ENCODE measurements at regions not wholly inside any gene's neighbourhood (a gene's known extent, or its start where the extent isn't known, plus 50 kb on each side); places are given as distances from the start of the nearest gene placed in this dataset.

DNA sequence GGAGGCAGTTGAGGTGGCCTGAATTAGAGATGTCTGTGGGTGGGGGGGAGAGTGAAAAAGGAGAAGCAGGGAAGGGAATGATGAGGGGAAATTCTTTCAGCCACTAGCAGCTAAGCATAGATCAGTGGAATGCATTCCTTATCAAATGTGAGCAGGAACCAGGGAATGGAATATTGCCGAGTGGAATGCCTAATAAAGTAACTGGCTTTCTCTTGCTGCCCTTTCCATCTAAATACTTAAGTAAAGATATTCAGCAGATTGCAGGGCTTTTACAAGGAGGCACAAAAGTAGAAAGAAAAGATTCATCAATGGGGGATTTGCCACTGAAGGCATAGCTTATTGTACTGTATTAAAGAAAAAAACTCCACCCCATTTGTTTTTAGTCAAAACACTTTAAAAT is 263.0 kb upstream of the RPS6KA3 start:
- H3K9me2 ChIP-seq (ENCODE audit: insufficient read depth, low read length): no peaks in the 10 kb centered on the region
- ChIA-PET CTCF (ENCODE audit: unreplicated experiment) (no interaction called here), POLR2A (no interaction called here)
- no peaks in the 10 kb centered on the region for H4K20me1 ChIP-seq (ENCODE audit: insufficient read depth, low read length)
- no peak overlapping the region for H3K4me3 ChIP-seq (ENCODE audit: low read depth, low read length, poor library complexity, severe bottlenecking)
- BruUV-seq (replicated peaks): no TSS peak
- no peaks in the 10 kb centered on the region for H3K9me3 ChIP-seq (ENCODE audit: low read length)
- no peak for DNase-seq (ENCODE audit: low spot score)
- no peaks in the 10 kb centered on the region for H3K79me2 ChIP-seq (ENCODE audit: insufficient read depth, low read depth, low read length)
- H3K36me3 ChIP-seq (ENCODE audit: insufficient read depth, low read length): no peaks in the 10 kb centered on the region
- H2AFZ ChIP-seq (ENCODE audit: low read length): no peak overlapping the region
- H3K4me2 ChIP-seq (ENCODE audit: low read length): no peak overlapping the region
- H3K27ac ChIP-seq (ENCODE audit: low read depth, low read length, poor library complexity, severe bottlenecking): no peak overlapping the region
- no peak for TF ChIP-seq EZH2phosphoT487 (IDR thresholded peaks at IDR 0.05; ENCODE audit: borderline replicate concordance, low read depth, low read length)
- TF ChIP-seq, protein P1, sequence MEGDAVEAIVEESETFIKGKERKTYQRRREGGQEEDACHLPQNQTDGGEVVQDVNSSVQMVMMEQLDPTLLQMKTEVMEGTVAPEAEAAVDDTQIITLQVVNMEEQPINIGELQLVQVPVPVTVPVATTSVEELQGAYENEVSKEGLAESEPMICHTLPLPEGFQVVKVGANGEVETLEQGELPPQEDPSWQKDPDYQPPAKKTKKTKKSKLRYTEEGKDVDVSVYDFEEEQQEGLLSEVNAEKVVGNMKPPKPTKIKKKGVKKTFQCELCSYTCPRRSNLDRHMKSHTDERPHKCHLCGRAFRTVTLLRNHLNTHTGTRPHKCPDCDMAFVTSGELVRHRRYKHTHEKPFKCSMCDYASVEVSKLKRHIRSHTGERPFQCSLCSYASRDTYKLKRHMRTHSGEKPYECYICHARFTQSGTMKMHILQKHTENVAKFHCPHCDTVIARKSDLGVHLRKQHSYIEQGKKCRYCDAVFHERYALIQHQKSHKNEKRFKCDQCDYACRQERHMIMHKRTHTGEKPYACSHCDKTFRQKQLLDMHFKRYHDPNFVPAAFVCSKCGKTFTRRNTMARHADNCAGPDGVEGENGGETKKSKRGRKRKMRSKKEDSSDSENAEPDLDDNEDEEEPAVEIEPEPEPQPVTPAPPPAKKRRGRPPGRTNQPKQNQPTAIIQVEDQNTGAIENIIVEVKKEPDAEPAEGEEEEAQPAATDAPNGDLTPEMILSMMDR (conservative IDR thresholded peaks at IDR 0.05; ENCODE audit: low read length): no peak
- intact Hi-C loops (cut with micrococcal nuclease; ENCODE audit: unreplicated experiment): loop anchor here (5.0 kb wide), 1 partner anchor 1218 kb away; no protein-coding TSS in a partner anchor
- H3K4me1 ChIP-seq (ENCODE audit: insufficient read depth, low read length, poor library complexity, severe bottlenecking): no peaks in the 10 kb centered on the region

DNA sequence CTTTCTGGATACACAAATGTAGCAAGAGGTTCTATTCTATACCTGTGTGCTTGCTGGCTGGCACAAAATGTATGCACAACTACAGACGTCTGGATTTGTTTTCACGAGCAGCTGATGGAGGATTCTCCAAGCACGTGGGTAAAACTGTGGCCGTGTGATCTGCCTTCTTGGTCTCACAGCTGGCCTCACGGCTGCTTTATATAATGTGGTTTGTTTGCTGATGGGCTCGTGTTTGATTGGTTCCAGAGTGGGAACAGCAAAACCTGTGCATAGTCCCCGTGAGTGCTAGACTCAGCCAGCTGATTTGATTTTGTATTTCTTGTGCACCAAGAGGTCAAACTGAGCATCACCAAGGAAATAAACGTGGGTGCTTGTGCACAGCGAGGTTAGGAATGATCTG is 262.6 kb upstream of the RPS6KA3 start:
- no peak overlapping the region for H3K4me3 ChIP-seq (ENCODE audit: low read depth, low read length, poor library complexity, severe bottlenecking)
- ChIA-PET CTCF (ENCODE audit: unreplicated experiment) (no interaction called here), POLR2A (no interaction called here)
- no peaks in the 10 kb centered on the region for H3K9me3 ChIP-seq (ENCODE audit: low read length)
- no peaks in the 10 kb centered on the region for H3K4me1 ChIP-seq (ENCODE audit: insufficient read depth, low read length, poor library complexity, severe bottlenecking)
- H4K20me1 ChIP-seq (ENCODE audit: insufficient read depth, low read length): no peaks in the 10 kb centered on the region
- no peak overlapping the region for H3K27ac ChIP-seq (ENCODE audit: low read depth, low read length, poor library complexity, severe bottlenecking)
- H3K4me2 ChIP-seq (ENCODE audit: low read length): no peak overlapping the region
- no peaks in the 10 kb centered on the region for H3K79me2 ChIP-seq (ENCODE audit: insufficient read depth, low read depth, low read length)
- intact Hi-C loops (cut with micrococcal nuclease; ENCODE audit: unreplicated experiment): loop anchor here (5.0 kb wide), 1 partner anchor 1218 kb away; no protein-coding TSS in a partner anchor
- no TSS peak for BruUV-seq (replicated peaks)
- H2AFZ ChIP-seq (ENCODE audit: low read length): no peak overlapping the region
- no peak for DNase-seq (ENCODE audit: low spot score)
- TF ChIP-seq, protein P1 (conservative IDR thresholded peaks at IDR 0.05; ENCODE audit: low read length): no peak
- no peak for TF ChIP-seq EZH2phosphoT487 (IDR thresholded peaks at IDR 0.05; ENCODE audit: borderline replicate concordance, low read depth, low read length)
- no peaks in the 10 kb centered on the region for H3K36me3 ChIP-seq (ENCODE audit: insufficient read depth, low read length)
- H3K9me2 ChIP-seq (ENCODE audit: insufficient read depth, low read length): no peaks in the 10 kb centered on the region

DNA sequence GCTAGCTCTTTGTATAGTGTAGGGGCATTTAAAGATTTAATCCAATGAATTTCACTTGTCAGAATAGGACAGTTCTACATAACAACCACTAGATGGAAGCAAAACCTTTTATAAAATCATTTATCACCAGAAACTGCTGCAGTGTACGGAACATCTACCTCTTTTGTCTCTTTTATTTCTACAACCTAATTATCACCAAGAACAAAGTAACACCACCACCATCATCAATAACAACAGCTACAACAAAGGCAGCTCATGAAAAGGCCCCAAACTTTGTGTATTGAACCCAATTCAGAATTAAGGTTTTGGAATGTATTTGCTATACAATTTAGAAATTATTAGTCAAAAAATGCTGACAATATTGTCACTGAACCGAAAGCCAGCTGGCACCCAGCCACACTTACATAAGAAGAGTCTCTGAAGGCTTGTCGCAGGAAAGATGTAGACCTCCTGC is 260.9 kb upstream of the RPS6KA3 start:
- TF ChIP-seq, protein P1 (conservative IDR thresholded peaks at IDR 0.05; ENCODE audit: low read length): peak; percentile 73
- no peak for TF ChIP-seq EZH2phosphoT487 (IDR thresholded peaks at IDR 0.05; ENCODE audit: borderline replicate concordance, low read depth, low read length)
- CTCF ChIA-PET (ENCODE audit: unreplicated experiment): no interaction called here
- H2AFZ ChIP-seq (ENCODE audit: low read length): no peak overlapping the region
- H3K4me2 ChIP-seq (ENCODE audit: low read length): no peak overlapping the region
- POLR2A ChIA-PET: no interaction called here
- H3K36me3 ChIP-seq (ENCODE audit: insufficient read depth, low read length): no peaks in the 10 kb centered on the region
- H4K20me1 ChIP-seq (ENCODE audit: insufficient read depth, low read length): no peaks in the 10 kb centered on the region
- intact Hi-C loops (cut with micrococcal nuclease; ENCODE audit: unreplicated experiment): loop anchor here (2.0 to 5.0 kb wide), 2 partner anchors 953 to 1220 kb away; no protein-coding TSS in a partner anchor
- no peaks in the 10 kb centered on the region for H3K79me2 ChIP-seq (ENCODE audit: insufficient read depth, low read depth, low read length)
- H3K4me3 ChIP-seq (ENCODE audit: low read depth, low read length, poor library complexity, severe bottlenecking): no peak overlapping the region
- no peak overlapping the region for H3K27ac ChIP-seq (ENCODE audit: low read depth, low read length, poor library complexity, severe bottlenecking)
- no peaks in the 10 kb centered on the region for H3K9me3 ChIP-seq (ENCODE audit: low read length)
- BruUV-seq (replicated peaks): no TSS peak
- peak; percentile 28 for DNase-seq (ENCODE audit: low spot score)
- H3K4me1 ChIP-seq (ENCODE audit: insufficient read depth, low read length, poor library complexity, severe bottlenecking): no peaks in the 10 kb centered on the region
- H3K9me2 ChIP-seq (ENCODE audit: insufficient read depth, low read length): no peaks in the 10 kb centered on the region
